OCI-LY1 (cell line): ENCODE measurements at regions not wholly inside any gene's neighbourhood (a gene's known extent, or its start where the extent isn't known, plus 50 kb on each side); places are given as distances from the start of the nearest gene placed in this dataset.

Experiments used
- H2AFZ ChIP-seq: fragments of 200-600 bp; sonication (generic), shearing (Covaris generic); 2 replicates; pipeline ENCODE4 v1.6.0; 2014; ENCODE audit warnings: antibody characterized with exemption, mild to moderate bottlenecking, low read length
- H3F3A ChIP-seq: fragments of 200-600 bp; sonication (generic), shearing (Covaris generic); 2 replicates; pipeline ENCODE4 v1.6.0; 2014; ENCODE audit warnings: mild to moderate bottlenecking, antibody characterized with exemption, low read length, moderate library complexity; ENCODE audit not compliant: insufficient read depth
- H3K27ac ChIP-seq: fragments of 200-600 bp; sonication (generic); 2 replicates; pipeline ENCODE4 v1.5.1; 2014; ENCODE audit warnings: low read length, mixed run types, mild to moderate bottlenecking, low read depth; ENCODE audit not compliant: poor library complexity, severe bottlenecking
- H3K27me3 ChIP-seq: fragments of 200-600 bp; sonication (generic); 2 replicates; pipeline ENCODE4 v1.6.0; 2014; ENCODE audit warnings: antibody characterized with exemption, mild to moderate bottlenecking, low read length, moderate library complexity; ENCODE audit not compliant: insufficient read depth
- H3K36me3 ChIP-seq: fragments of 200-600 bp; sonication (generic); 2 replicates; pipeline ENCODE4 v1.6.1; 2014; ENCODE audit warnings: mild to moderate bottlenecking, antibody characterized with exemption, low read length, moderate library complexity, mixed read lengths; ENCODE audit not compliant: insufficient read depth
- H3K4me1 ChIP-seq: fragments of 200-600 bp; sonication (generic); 2 replicates; pipeline ENCODE4 v1.5.1; 2014; ENCODE audit warnings: mild to moderate bottlenecking, low read length, moderate library complexity; ENCODE audit not compliant: insufficient read depth, severe bottlenecking
- H3K4me2 ChIP-seq: fragments of 200-600 bp; sonication (generic), shearing (Covaris generic); 2 replicates; pipeline ENCODE4 v1.6.1; 2014; ENCODE audit warnings: low read length
- H3K4me3 ChIP-seq: fragments of 200-600 bp; sonication (generic); 2 replicates; pipeline ENCODE4 v1.5.1; 2014; ENCODE audit warnings: low read length, low read depth, mild to moderate bottlenecking, mixed read lengths; ENCODE audit not compliant: poor library complexity, severe bottlenecking
- H3K79me2 ChIP-seq: fragments of 200-600 bp; shearing (Covaris generic); 2 replicates; pipeline ENCODE4 v1.6.1; 2016; ENCODE audit warnings: mixed run types, low read length, mixed read lengths; ENCODE audit not compliant: insufficient read depth
- H3K9ac ChIP-seq: fragments of 200-600 bp; sonication (generic), shearing (Covaris generic); 2 replicates; pipeline ENCODE4 v1.6.1; 2014; ENCODE audit warnings: mild to moderate bottlenecking, low read length, mixed read lengths
- H3K9me2 ChIP-seq: fragments of 200-600 bp; sonication (generic), shearing (Covaris generic); 2 replicates; pipeline ENCODE4 v1.6.1; 2014; ENCODE audit warnings: low read depth, mild to moderate bottlenecking, low read length, mixed read lengths
- H3K9me3 ChIP-seq: fragments of 200-600 bp; shearing (Covaris generic); 2 replicates; pipeline ENCODE4 v1.6.1; 2014; ENCODE audit warnings: low read length, mixed read lengths
- H4K20me1 ChIP-seq: fragments of 200-600 bp; sonication (generic), shearing (Covaris generic); 2 replicates; pipeline ENCODE4 v1.6.0; 2016; ENCODE audit warnings: mild to moderate bottlenecking, low read length; ENCODE audit not compliant: insufficient read depth
- EZH2 ChIP-seq: fragments of 200-600 bp; sonication (generic), shearing (Covaris generic); IDR thresholded peaks from 2 replicates; pipeline ENCODE4 v1.8.0; 2017; ENCODE audit warnings: borderline replicate concordance, mixed run types, mild to moderate bottlenecking, antibody characterized with exemption, low read length, moderate library complexity, mixed read lengths
- TF ChIP-seq, protein P1 (sequence below): fragments of 200-600 bp; sonication (generic), shearing (Covaris generic); IDR thresholded peaks from 2 replicates; pipeline ENCODE4 v1.5.1; 2017; ENCODE audit warnings: mild to moderate bottlenecking, antibody characterized with exemption, low read length, moderate library complexity, mixed read lengths

DNA sequence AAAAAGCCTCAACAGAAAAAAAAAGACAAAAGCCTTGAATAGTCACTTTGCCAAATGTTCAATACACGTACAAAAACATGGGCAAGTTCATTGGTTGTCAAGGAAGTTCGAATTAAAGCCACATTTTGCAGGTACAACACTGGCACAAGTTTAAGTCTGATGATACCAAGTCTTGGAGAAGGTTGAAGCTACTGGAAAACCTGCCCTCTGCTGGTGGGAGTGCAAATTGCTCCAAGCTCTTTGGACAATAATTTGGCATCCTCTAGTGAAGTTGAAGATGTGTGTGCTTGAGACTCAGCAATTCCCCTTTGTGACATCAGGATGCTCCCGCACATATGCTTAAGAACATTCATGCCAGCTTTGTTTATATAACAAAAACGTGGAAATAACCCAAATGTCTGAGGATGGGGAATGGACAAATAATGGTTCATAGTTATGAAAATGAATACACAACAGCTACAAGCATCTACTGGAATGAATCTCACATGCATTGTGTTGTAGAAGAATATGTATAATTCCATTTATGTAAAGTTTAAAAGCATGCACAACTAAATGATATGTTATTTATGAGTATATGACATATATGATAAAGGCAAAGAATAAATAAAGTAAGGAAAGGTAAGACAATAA lies 120.0 kb upstream of the PLPP4 start:
- no peak overlapping the region for H2AFZ ChIP-seq
- no peaks in the 10 kb centered on the region for H3K79me2 ChIP-seq
- H3K27me3 ChIP-seq: no peaks in the 10 kb centered on the region
- H3K27ac ChIP-seq: no peak overlapping the region
- H3K9me2 ChIP-seq: no peaks in the 10 kb centered on the region
- no peaks in the 10 kb centered on the region for H3K9me3 ChIP-seq
- TF ChIP-seq, protein P1, sequence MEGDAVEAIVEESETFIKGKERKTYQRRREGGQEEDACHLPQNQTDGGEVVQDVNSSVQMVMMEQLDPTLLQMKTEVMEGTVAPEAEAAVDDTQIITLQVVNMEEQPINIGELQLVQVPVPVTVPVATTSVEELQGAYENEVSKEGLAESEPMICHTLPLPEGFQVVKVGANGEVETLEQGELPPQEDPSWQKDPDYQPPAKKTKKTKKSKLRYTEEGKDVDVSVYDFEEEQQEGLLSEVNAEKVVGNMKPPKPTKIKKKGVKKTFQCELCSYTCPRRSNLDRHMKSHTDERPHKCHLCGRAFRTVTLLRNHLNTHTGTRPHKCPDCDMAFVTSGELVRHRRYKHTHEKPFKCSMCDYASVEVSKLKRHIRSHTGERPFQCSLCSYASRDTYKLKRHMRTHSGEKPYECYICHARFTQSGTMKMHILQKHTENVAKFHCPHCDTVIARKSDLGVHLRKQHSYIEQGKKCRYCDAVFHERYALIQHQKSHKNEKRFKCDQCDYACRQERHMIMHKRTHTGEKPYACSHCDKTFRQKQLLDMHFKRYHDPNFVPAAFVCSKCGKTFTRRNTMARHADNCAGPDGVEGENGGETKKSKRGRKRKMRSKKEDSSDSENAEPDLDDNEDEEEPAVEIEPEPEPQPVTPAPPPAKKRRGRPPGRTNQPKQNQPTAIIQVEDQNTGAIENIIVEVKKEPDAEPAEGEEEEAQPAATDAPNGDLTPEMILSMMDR: peak; percentile 87
- TF ChIP-seq EZH2: no peak
- no peaks in the 10 kb centered on the region for H4K20me1 ChIP-seq
- H3K4me2 ChIP-seq: no peak overlapping the region
- no peaks in the 10 kb centered on the region for H3F3A ChIP-seq
- H3K36me3 ChIP-seq: no peaks in the 10 kb centered on the region
- no peaks in the 10 kb centered on the region for H3K4me1 ChIP-seq
- no peak overlapping the region for H3K9ac ChIP-seq
- no peak overlapping the region for H3K4me3 ChIP-seq

DNA sequence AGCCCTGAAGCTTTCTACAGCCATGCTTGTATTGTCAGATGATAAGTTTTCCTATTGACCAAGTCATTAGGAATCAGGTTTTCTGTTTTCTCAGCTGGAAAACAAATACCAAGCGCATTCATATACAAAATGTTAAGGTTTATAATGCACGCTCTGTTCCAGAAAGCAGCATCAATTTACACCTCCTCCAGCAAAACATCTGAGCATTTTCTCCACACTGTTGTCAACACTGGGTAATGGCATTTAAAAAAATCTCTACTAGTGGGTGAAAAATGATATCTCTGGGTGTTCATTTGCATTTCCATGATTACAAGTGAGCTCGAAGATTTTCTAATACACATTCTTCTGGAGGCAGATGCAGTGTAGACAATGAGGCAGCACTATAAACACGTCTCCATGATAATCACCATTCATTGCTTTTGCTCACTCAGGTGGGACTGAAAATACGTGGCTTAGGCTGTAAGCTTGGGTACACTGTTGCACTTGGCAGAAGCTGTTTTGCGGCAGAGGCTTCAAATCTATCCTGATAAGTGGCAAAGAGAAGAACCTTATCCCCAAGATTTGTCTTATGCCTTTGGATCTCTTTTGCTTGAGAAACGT lies 114.8 kb upstream of the PLPP4 start:
- Histone ChIP-seq H3K9ac (no peak overlapping the region), H3K27me3 (no peaks in the 10 kb centered on the region), H3K4me2 (no peak overlapping the region)

DNA sequence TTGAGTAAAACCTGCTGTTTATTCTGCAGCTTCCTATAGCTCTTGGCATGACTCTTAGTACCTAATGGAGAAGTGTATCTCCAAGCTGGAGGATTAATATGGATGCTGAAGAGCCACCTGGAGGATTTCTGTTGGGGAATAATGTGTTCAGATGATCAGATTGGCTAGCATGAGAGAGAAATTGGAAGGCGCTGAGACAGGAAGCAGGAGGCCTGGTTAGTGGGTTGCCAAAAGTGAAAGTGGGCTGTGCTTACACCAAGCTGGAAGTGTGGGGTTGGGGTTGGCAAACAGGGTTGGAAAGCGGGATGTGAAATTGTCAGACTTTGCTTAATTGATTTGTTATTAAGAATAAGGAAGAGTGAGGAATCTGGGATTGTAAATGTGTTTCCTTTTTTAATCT lies 111.8 kb upstream of the PLPP4 start:
- Histone ChIP-seq H3K4me1 (no peaks in the 10 kb centered on the region), H3F3A (no peaks in the 10 kb centered on the region), H3K27me3 (no peaks in the 10 kb centered on the region), H2AFZ (no peak overlapping the region), H3K9me2 (no peaks in the 10 kb centered on the region), H3K4me3 (no peak overlapping the region), H3K9me3 (no peaks in the 10 kb centered on the region), H3K36me3 (no peaks in the 10 kb centered on the region), H3K79me2 (no peaks in the 10 kb centered on the region), H3K27ac (no peak overlapping the region), H3K4me2 (no peak overlapping the region), H4K20me1 (no peaks in the 10 kb centered on the region), H3K9ac (no peak overlapping the region)
- no peak for TF ChIP-seq EZH2
- TF ChIP-seq, protein P1: no peak

More for the DNA sequence above, 114.8 kb upstream of the PLPP4 start:
- Histone ChIP-seq H4K20me1 (no peaks in the 10 kb centered on the region), H3K79me2 (no peaks in the 10 kb centered on the region), H2AFZ (no peak overlapping the region), H3K27ac (no peak overlapping the region), H3K4me3 (no peak overlapping the region), H3K9me2 (no peaks in the 10 kb centered on the region), H3K9me3 (no peaks in the 10 kb centered on the region), H3F3A (no peaks in the 10 kb centered on the region), H3K36me3 (no peaks in the 10 kb centered on the region), H3K4me1 (no peaks in the 10 kb centered on the region)
- TF ChIP-seq, protein P1: no peak
- no peak for TF ChIP-seq EZH2
